ENCODE measurements at regions not wholly inside any gene's neighbourhood (a gene's known extent, or its start where the extent isn't known, plus 50 kb on each side); places are given as distances from the start of the nearest gene placed in this dataset.

DNA sequence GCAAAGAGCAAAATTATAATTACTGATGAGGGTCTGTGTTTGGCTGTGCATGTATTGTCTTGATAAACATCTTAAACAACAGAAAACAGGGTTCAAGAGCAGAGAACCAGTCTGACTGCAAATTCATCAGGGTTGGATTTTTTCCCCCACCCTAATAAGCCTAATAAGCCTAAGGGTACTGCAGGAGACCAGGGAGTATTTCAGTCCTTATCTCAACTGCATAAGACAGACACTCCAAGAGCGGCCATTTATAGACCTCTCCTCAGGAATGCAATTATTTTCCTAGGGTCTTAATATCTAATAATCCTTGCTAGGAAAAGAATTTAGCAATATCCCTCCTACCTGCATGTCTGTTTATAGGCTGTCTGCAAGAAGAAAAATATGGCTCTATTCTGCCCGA, 2011.5 kb upstream of the PCDH20 start:
- TF ChIP-seq, protein P1, sequence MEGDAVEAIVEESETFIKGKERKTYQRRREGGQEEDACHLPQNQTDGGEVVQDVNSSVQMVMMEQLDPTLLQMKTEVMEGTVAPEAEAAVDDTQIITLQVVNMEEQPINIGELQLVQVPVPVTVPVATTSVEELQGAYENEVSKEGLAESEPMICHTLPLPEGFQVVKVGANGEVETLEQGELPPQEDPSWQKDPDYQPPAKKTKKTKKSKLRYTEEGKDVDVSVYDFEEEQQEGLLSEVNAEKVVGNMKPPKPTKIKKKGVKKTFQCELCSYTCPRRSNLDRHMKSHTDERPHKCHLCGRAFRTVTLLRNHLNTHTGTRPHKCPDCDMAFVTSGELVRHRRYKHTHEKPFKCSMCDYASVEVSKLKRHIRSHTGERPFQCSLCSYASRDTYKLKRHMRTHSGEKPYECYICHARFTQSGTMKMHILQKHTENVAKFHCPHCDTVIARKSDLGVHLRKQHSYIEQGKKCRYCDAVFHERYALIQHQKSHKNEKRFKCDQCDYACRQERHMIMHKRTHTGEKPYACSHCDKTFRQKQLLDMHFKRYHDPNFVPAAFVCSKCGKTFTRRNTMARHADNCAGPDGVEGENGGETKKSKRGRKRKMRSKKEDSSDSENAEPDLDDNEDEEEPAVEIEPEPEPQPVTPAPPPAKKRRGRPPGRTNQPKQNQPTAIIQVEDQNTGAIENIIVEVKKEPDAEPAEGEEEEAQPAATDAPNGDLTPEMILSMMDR (IDR thresholded peaks at IDR 0.05) = no peak

DNA sequence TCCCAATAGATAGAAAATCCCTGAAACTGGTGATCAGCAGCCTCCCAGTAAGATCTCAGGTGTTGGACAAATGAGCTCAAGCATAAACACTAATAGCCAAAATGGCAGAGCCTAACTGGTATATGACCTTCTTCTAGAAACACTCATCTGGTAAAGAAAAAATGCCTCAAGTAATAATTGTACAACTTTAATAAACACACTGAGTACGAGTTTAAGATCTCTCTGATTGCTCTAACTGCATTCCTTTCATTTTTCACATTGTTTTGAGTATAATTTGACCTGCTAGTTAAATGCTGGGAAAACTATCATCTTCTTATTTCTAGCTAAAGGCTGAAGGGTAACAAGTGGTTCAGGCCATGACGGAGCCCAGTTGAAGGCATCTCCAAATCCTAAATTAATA, 2009.5 kb upstream of the PCDH20 start:
- TF ChIP-seq, protein P1 (IDR thresholded peaks at IDR 0.05) = no peak

DNA sequence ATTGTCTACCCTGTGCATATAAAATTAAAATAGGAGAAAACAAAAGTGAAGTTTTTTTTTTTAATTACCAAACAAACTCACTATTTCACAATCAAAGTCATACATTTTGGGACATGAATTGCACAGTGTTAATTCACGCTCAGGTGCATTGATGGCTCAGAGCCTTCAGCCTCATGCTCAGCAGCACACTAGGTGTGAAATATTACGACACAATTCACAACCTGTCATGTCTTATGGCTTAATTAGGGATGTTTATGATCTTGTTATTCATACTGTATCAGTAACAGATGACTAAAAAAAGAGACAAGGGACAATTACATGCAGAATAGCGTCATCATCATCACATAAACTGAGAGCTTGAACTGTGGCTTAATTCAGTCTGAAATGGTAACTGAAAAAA, 2005.5 kb upstream of the PCDH20 start:
- TF ChIP-seq, protein P1 (IDR thresholded peaks at IDR 0.05) = no peak

DNA sequence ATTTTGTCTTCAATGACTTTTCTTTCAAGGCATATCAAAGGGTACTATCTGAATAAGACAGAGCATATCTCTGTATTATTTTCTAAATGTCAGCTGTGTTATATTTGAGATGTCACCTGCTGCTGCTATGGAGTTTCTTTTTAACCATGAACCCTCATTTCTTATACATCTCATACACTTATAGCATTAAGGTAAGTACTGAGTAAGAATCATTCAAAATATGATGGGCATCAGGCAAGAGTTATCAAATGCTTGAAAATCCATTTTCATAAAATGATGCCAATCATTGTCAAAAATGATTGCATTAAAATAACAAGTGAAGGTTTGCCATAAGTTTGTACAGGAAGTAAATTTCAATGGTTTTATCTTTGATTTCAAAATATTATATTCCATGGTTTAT, 2005.0 kb upstream of the PCDH20 start:
- TF ChIP-seq, protein P1 (IDR thresholded peaks at IDR 0.05) = no peak

DNA sequence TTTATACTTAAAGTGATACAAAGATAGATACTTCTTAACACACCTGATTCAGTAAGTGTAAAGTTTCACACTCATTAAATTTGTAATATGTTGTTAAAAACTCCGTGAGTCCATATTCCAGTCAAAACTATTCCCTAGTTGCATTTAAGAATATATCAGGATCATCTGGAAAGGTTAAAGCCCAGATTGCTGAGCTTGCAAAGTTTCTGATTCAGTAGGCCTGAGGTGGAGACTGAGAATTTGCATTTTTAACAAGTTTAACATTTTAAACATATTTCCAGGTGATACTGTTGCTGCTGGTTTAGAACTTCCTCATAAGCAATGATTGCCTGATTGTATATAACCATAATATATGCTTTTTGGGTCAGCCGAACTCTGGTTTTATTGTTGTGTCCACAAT, 1998.6 kb upstream of the PCDH20 start:
- TF ChIP-seq, protein P1 (IDR thresholded peaks at IDR 0.05) = no peak

DNA sequence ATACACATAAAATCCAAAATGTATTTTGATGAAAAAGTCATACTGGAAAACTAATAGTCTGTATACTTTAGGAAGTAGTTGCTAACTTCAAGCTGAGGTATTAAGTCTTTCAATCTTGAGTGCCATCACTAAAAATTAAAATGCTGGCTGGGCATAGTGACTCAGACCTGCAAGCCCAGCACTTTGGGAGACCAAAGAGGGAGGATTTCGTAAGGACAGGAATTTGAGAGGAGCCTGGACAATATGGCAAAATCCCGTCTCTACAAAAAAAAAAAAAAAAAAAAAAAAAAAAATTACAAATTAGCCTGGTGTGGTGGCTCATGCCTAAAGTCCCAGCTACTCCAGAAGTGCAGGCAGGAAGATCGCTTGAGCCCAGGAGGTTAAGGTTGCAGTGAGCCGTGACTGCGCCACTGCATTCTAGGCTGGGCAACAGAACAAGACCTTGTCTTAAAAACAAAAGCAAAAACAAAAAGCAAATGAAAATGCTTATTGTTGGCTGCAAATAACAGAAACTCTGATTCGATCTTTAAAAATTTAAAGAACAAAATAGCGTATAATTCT, 1994.2 kb upstream of the PCDH20 start:
- TF ChIP-seq, protein P1 (IDR thresholded peaks at IDR 0.05) = no peak

DNA sequence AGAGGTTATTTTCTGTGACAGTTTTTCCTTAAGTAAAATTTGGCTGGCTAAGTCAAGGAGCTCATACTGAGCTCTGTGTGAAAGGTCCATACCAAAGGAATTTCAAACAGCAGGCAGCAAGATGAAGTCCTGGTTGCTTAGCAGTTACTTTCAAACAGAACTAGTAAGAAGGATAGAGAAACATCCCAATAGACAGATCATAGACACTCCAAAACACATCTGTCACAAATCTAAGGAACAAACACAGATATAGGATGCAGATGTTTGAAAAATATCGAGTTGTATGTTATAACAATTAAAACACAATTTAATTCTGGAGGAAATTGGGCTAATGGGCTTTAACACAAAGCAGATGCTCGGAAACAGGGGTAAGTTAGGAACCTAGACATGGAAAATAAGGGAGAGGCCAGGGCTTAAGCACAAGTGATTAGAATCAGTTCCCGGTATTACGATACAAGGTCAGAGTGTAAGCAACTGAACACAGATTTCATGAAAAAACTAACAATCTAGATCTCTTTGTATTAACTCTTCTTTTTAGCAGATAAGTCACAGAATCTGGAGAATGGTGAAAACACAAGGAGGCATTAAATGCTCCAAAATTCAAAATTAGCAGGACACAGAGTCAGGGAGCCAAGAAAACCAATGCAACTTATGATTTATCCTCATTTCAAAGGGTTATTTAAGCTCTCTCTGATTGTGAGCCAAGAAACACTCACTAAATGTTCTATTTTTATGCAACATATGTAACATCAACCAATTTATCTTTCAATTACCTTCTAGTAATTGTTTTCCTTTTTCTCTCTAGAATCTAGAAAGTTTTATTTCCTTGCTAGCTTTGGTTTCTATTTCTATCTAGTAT, 1992.9 kb upstream of the PCDH20 start:
- TF ChIP-seq, protein P1 (IDR thresholded peaks at IDR 0.05) = no peak

Measured in LNCAP (cell line).